GM13976 (cell line): ENCODE measurements at regions not wholly inside any gene's neighbourhood (a gene's known extent, or its start where the extent isn't known, plus 50 kb on each side); places are given as distances from the start of the nearest gene placed in this dataset.

ENCODE experiments used
- DNase-seq: peaks from one replicate; pipeline ENCODE4 v3.0.0; 2012; ENCODE audit warnings: low spot score
- CTCF ChIP-seq: IDR thresholded peaks from 2 replicates; pipeline ENCODE4 v1.5.1; 2012; ENCODE audit warnings: borderline replicate concordance, mild to moderate bottlenecking; ENCODE audit not compliant: insufficient read depth; ENCODE audit errors: extremely low read depth, missing control alignments, control extremely low read depth
- in situ Hi-C: fragments of 300-500 bp; cut with MboI; formaldehyde crosslinking; loops from one replicate; pipeline ENCODE4 v1.12.0; 2022; ENCODE audit warnings: low sequenced_read_pairs, mixed read lengths, inconsistent platforms; ENCODE audit not compliant: unreplicated experiment

- in situ Hi-C loops, result no loop called here
- TF ChIP-seq CTCF, result no peak
- no peak for DNase-seq
These were observed 285.0 kb upstream of the PITX2 start for GRCh38 chr4:110907801-110908313.

- DNase-seq, result no peak
- TF ChIP-seq CTCF, result no peak
- in situ Hi-C loops, result no loop called here
These were observed 291.9 kb upstream of the PITX2 start for GRCh38 chr4:110914791-110915190.

- DNase-seq, result no peak
- no peak for TF ChIP-seq CTCF
- in situ Hi-C loops, result no loop called here
These were observed 292.4 kb upstream of the PITX2 start for GRCh38 chr4:110915301-110915700.

- DNase-seq, result no peak
- TF ChIP-seq CTCF, result no peak
- in situ Hi-C loops, result no loop called here
These were observed 293.6 kb upstream of the PITX2 start for GRCh38 chr4:110916505-110916904.

- in situ Hi-C loops, result no loop called here
- TF ChIP-seq CTCF, result no peak
- DNase-seq, result no peak
These were observed 295.0 kb upstream of the PITX2 start for GRCh38 chr4:110917835-110918234.

GRCh38 chr4:110920990-110921389, 298.1 kb upstream of the PITX2 start:
- in situ Hi-C loops, result no loop called here
- no peak for TF ChIP-seq CTCF
- no peak for DNase-seq

- DNase-seq, result no peak
- in situ Hi-C loops, result no loop called here
- TF ChIP-seq CTCF, result no peak
These were observed 301.9 kb upstream of the PITX2 start for GRCh38 chr4:110924761-110925160.
